ENCODE measurements at regions not wholly inside any gene's neighbourhood (a gene's known extent, or its start where the extent isn't known, plus 50 kb on each side); places are given as distances from the start of the nearest gene placed in this dataset.

DNA sequence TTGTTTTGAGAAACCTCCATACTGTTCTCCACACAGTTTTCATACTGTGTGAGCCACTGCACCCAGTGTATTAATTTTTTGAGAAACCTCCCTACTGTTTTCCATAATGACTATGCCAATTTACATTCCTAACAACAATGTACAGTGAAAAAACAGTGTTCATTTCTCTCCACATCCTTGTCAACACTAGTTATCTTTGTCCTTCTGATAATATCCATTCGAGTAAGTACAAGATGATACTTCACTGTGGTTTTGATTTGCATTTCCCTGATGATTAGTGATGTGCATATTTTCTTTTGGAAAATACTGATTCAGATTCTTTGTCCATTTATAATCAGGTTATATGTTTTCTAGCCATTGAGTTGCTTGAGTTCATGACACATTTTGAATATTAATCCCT lies 462.0 kb downstream of the CDH11 start:
- TF ChIP-seq POLR2A (IDR thresholded peaks at IDR 0.05): no peak
- TF ChIP-seq, protein P1, sequence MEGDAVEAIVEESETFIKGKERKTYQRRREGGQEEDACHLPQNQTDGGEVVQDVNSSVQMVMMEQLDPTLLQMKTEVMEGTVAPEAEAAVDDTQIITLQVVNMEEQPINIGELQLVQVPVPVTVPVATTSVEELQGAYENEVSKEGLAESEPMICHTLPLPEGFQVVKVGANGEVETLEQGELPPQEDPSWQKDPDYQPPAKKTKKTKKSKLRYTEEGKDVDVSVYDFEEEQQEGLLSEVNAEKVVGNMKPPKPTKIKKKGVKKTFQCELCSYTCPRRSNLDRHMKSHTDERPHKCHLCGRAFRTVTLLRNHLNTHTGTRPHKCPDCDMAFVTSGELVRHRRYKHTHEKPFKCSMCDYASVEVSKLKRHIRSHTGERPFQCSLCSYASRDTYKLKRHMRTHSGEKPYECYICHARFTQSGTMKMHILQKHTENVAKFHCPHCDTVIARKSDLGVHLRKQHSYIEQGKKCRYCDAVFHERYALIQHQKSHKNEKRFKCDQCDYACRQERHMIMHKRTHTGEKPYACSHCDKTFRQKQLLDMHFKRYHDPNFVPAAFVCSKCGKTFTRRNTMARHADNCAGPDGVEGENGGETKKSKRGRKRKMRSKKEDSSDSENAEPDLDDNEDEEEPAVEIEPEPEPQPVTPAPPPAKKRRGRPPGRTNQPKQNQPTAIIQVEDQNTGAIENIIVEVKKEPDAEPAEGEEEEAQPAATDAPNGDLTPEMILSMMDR (IDR thresholded peaks at IDR 0.05): no peak

Measured in prostate gland (tissue), 2 donors.